ENCODE measurements at regions not wholly inside any gene's neighbourhood (a gene's known extent, or its start where the extent isn't known, plus 50 kb on each side); places are given as distances from the start of the nearest gene placed in this dataset.
"Not testable (repeated sequence)": the region's sequence is repeated elsewhere in the genome, so short reads cannot be mapped to it uniquely, and the experiment has no call there.

DNA sequence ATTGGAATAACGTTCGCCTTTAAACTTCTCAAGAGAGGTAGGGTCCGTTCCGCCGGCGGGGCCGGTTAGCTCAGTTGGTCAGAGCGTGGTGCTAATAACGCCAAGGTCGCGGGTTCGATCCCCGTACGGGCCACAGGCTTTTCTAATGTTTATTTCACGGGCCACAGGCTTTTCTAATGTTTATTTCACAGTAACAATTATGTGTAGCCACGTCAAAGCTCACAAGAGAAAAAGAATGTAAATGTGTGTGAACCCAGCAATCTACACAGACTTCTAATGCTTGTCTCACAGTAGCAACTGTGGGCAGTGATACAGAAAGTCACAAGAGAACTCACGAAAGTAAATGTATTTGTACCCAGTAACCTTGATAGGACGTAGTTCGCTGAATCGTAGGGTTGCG is 121.0 kb upstream of the ZNF322 start:
- ATAC-seq (ENCODE audit: poor library complexity); DNase-seq; intact Hi-C loops (cut with DNase I): not testable (repeated sequence)

GRCh38 chr6:26795474-26796307 is 136.1 kb upstream of the ZNF322 start:
- DNase-seq; intact Hi-C loops (cut with DNase I); ATAC-seq (ENCODE audit: poor library complexity): not testable (repeated sequence)

DNA sequence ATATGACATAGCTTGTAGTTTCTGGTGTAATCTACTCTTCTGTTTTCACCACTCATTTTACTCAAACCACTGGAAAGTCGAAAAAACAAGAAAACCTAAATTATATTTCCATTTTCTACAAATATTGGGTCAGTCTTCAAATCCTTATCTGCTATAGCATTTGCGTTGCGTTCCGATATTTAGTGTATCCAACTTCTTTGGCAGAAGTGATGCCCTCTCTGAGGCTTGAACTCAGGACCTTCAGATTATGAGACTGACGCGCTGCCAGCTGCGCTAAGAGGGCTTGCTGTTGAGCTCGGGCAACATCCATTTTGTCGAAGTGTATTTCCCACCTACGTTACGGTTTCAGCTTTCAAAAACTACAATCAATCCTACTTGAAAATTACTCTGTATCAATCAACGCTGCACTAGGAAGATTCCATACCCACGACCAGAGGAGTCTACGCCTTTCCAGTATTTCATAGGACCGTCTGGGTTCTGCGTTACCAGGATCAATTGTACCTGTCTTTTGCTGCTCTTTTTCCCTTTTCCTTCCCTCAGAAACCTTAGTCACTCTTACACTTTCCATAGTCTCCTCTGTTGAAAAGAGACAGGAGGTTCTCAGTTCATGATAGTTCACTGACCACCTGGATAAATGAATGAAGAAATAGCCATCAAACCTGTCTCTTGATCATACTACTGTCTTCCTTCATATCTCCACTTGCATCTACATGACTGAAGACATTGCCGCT is 140.5 kb upstream of the ZNF322 start:
- intact Hi-C loops (cut with DNase I); DNase-seq; ATAC-seq (ENCODE audit: poor library complexity): not testable (repeated sequence)

- intact Hi-C loops (cut with DNase I); ATAC-seq (ENCODE audit: poor library complexity); DNase-seq: not testable (repeated sequence)
These were observed 144.2 kb upstream of the ZNF322 start for GRCh38 chr6:26803762-26804161.

- intact Hi-C loops (cut with DNase I); ATAC-seq (ENCODE audit: poor library complexity); DNase-seq: not testable (repeated sequence)
These were observed 152.1 kb upstream of the ZNF322 start for GRCh38 chr6:26811486-26812116.

DNA sequence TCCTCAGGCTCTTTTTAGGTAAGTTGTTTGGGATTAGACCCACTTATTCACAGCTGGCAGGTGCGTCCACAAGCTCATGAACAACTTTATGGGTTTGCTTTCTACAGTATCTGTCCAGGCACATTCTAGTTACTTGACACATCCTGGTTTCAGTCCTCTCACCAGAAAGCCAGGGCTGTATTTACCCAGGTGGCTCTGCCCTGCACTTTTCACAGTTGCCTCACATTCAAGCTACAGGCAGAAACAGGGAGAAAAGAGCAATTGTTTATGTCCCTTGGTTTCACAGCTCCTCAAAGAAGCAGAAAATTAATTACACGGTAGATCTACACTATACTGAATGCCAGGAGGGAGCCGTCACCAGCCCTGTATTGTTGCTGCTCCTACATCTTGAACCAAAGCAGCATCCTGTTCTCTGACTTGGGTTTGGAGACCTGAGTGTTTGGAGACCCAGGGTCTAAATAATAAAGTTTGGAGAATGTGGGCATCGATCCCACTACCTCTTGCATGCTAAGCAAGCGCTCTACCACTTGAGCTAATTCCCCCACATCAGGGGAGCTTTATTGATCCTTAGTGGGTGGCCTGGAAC is 159.2 kb upstream of the ZNF322 start:
- intact Hi-C loops (cut with DNase I) = not testable (repeated sequence)

GRCh38 chr6:26827965-26828364 is 168.4 kb upstream of the ZNF322 start:
- DNase-seq; intact Hi-C loops (cut with DNase I); ATAC-seq (ENCODE audit: poor library complexity): not testable (repeated sequence)

More for the DNA sequence above, 159.2 kb upstream of the ZNF322 start:
- ATAC-seq (ENCODE audit: poor library complexity); DNase-seq: not testable (repeated sequence)

- DNase-seq; ATAC-seq (ENCODE audit: poor library complexity); intact Hi-C loops (cut with DNase I): not testable (repeated sequence)
These were observed 169.9 kb upstream of the ZNF322 start for GRCh38 chr6:26829480-26829879.

DNA sequence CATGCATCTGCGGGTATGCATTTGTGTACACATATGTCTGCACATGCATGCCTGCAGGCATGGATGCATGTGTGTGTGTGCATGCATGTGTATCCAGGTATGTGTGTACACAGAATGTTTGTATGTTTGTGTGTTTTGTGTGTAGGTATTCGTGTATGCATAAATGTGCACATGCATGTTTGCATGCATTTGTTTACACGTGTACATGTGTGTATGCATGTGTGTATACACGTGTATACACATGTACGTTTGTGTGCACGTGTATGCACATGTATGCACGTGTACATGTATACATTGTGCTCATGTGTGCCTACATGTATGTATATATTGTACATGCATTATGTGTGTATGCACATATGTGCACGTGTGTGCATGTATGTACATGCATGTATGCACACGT is 171.4 kb upstream of the ZNF322 start:
- DNase-seq; ATAC-seq (ENCODE audit: poor library complexity); intact Hi-C loops (cut with DNase I): not testable (repeated sequence)

DNA sequence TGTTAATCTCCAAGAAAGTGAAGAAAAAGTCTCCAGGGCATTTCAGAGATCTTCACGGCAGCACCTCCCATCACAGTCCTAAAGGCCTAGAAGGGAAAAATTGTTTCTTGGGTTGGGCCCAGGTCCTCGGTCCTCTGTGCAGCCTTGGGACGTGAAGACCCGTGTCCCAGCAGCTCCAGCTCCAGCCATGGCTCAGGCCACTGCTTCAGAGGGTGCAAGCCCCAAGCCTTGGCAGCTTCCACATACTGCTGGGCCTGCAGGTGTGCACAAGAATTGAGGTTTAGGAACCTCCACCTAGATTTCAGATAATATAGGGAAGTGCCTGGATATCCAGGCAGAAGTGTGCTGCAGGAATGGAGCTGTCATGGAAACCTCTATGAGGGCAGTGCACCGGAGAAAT is 176.2 kb upstream of the ZNF322 start:
- DNase-seq; intact Hi-C loops (cut with DNase I); ATAC-seq (ENCODE audit: poor library complexity): not testable (repeated sequence)

- intact Hi-C loops (cut with DNase I); DNase-seq; ATAC-seq (ENCODE audit: poor library complexity): not testable (repeated sequence)
These were observed 177.1 kb upstream of the ZNF322 start for GRCh38 chr6:26836657-26837056.

- intact Hi-C loops (cut with DNase I); ATAC-seq (ENCODE audit: poor library complexity); DNase-seq: not testable (repeated sequence)
These were observed 185.3 kb upstream of the ZNF322 start for GRCh38 chr6:26844823-26845222.

DNA sequence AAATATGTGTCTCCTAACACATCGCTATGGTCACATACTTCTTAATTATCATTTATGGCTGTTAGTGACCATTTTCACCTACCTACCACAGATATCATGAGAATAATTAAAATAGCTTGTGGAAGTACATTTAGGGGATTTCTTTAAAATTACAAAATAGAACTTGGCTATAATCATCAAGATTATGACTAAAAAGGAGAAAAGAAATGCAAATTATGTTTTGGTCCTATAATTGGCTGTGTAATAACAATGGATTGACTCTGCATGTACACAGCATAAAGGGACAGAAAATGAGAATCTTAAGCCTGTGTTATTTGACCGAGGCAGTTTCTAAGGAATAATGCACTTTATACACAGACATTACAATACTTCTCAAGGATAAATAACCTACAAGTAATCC is 197.7 kb upstream of the ZNF322 start:
- ATAC-seq (ENCODE audit: poor library complexity); intact Hi-C loops (cut with DNase I); DNase-seq: not testable (repeated sequence)

GRCh38 chr6:26859067-26859770 is 199.7 kb upstream of the ZNF322 start:
- intact Hi-C loops (cut with DNase I); DNase-seq; ATAC-seq (ENCODE audit: poor library complexity): not testable (repeated sequence)

- DNase-seq; ATAC-seq (ENCODE audit: poor library complexity); intact Hi-C loops (cut with DNase I): not testable (repeated sequence)
These were observed 200.2 kb upstream of the ZNF322 start for GRCh38 chr6:26859771-26860163.

GRCh38 chr6:26861913-26862312 is 202.4 kb upstream of the ZNF322 start:
- DNase-seq; ATAC-seq (ENCODE audit: poor library complexity); intact Hi-C loops (cut with DNase I): not testable (repeated sequence)

DNA sequence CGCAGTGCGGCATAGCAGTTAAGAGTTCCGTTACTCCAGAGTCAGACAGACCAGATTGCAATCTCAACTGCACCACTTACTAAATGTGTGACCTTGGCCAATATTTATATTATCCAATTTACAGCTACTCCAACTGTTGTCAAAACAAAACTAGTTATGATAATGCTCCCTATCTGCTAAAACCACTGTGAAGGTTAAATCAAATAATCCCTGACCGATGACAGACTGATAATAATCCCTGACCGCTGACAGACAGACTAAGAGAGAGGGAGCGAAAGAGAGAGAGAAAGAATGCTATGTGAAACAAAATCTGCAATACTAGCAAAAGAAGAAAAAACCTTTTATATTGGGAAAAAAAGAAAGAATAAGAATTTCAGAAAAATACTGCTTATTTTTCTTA is 204.1 kb upstream of the ZNF322 start:
- intact Hi-C loops (cut with DNase I); ATAC-seq (ENCODE audit: poor library complexity): not testable (repeated sequence)

GRCh38 chr6:26898785-26899184 is 239.2 kb upstream of the ZNF322 start:
- intact Hi-C loops (cut with DNase I); ATAC-seq (ENCODE audit: poor library complexity); DNase-seq: not testable (repeated sequence)

More for the DNA sequence above, 204.1 kb upstream of the ZNF322 start:
- DNase-seq = not testable (repeated sequence)
